Umbilical cord (tissue), 1 donor: ENCODE measurements at regions not wholly inside any gene's neighbourhood (a gene's known extent, or its start where the extent isn't known, plus 50 kb on each side); places are given as distances from the start of the nearest gene placed in this dataset.

Experiments used
- DNase-seq: peaks from one replicate; pipeline ENCODE4 v3.0.0-alpha.2; 2015; ENCODE audit warnings: low spot score

DNA sequence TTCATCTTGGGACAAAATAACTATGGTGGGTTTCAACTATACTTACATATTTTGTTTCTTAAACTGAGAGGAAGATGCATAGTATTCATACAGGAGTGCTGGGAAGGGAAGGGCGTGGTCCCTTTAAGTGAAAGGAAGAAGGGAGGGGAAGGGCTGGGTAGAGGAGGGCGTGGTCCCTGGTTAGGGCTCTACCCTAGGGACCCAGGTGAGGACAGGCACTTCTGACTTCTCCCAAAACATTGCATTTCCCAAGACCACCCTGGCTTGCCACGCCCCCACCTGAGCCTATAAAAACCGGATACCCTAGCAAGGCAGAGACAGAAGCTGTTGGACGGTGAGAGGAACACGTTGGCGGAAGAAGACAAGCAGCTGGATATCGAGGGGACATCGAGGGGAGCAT, 157.6 kb upstream of the PLXNA4 start:
- no peak for DNase-seq

DNA sequence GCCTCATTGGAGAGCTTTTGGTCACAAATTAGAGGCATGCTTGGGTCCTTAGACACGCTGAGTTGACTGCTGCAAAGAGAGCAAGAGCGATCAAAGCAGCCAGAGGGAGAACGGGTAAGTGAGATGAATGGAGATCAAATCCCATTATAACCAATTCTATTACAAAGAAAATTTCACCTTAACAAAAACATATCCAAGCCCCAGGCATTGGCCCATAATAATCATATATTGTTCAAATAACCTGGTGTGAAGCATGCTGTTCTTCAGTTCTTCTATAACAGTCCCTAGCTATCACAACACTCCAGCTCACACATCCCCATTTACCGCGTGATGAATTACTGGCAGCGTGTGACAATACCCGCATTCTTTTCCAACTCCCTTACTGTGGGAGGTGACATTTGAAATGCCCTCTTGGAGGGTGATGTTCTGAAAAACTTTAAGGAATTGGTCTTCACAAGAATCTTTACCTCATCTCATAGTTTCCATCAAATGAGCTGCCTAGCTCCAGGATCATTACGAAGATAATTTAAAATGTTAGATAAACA, 156.1 kb upstream of the PLXNA4 start:
- DNase-seq: no peak

DNA sequence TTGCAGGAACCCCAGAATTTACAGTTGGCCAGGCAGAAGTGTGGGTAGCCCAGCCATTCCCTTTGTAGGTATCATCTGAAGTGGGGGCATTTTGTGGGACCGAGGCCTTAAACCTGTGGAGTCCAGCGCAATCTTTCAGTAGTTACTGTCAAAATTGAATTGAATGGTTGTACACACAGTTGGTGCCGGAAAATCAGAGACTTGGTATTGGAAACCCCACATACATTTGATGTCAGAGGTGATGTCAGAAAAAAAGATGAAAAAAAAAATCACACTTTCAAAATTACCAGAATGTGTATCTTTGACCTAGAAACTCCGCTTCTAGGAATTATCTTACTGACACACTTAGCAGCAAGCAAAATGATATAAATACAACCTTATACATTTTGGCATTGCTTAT, 153.8 kb upstream of the PLXNA4 start:
- no peak for DNase-seq

DNA sequence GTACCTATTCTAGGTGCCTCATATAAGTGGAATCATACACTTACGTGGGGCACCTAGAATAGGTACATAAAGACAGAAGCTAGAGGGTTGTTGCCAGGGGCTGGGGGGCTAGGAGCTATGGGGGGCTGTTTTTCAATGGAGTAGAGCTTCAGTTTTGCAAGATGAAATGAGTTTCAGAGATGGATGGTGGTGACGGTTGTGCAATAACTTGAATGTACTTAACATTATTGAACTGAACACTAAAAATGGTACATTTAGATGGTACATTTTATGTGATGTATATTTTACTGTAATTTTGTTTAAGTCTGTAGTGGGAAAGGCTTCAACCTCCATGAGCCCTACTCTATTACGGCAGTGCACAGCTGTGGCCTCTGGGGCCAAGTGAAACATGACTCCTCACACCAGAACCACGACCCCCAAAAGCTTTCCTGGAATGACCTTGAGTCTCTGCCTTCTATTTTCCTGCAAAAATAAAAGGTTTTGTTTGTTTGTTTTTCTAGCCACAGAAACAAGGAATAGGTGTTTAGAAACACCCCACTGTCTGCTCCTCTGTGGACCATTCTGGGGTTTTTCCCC, 147.3 kb upstream of the PLXNA4 start:
- DNase-seq: no peak

DNA sequence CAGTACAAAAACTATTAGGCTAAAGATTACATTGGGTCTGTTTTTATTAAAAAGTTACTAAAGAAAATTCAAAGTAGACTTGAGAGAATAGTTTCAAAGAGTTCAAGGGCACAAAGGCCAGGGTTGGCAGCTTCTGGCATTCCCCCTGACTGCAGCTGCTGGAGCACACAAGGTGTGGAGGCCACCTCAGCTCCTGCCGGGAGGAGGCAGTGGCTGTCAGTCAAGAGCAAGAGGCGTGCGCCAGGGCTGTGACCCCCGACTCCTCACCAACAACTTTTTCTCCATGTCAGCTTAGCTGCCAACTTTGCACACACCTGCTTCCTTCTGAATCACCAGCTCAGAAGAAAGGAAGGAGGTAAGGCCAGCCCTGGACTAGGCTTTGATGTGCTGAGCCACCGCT, 144.6 kb upstream of the PLXNA4 start:
- no peak for DNase-seq

DNA sequence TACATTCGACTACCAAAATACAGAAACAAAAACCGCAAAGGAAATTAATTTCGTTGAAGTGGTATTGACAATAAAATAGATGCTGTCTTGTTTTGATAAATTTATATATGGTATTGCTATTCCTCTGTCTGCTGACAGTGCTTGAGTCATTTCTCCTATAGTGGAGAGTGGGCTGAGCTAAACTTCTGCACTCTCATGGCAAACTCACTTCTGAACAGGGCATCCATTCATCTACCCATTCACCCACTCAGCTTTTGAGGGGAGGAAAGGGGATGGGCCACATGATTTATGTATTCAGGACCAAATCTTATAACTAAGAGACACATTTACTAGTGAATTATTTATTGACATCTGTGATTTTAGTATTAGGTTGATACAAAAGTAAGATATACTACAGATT, 137.6 kb upstream of the PLXNA4 start:
- no peak for DNase-seq

DNA sequence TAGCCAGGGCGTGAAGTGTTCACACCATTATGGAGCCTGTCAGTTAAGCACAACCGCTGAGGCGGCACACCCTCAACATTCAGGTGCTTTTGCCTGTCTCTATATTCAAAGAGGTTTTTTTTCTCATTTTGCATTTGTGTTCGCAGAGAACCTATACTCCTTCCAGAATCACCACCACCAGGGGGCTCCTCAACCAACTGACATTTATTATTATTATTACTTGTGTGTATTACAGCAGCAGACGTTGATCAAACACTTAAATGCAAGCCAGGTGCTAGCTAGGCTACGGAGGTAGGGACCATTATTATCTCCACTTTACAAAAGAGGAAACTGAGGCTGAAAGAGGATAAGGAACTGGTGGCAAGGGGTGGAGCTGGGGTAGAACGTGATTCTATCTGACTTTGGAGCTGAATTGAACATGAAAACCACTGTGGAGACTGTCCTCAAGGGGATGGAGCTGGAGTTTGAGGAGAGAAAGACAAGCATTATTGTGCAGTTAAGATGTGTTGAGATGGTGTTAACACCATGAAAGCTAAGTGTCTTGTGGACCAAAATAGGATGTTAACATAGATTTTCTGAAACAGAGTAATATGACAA, 133.8 kb upstream of the PLXNA4 start:
- no peak for DNase-seq

DNA sequence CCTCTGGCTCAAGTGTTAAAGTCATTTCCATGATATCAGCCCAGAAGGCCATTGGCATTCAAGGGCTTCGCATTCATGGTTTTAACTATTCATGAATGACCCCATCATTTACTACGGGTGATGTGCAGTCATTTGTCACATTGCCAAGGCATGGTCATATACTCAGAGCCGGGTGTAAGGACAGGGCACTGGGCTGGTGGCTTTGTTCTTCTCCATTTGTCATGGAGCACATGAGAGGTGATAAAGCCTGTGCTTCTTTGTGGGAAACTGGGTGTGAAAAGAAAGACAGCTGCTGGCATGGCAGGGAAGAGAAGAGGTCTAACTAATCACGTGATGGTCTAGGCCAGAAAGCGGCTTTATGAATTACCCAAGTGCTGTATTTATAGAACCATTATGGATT, 132.2 kb upstream of the PLXNA4 start:
- no peak for DNase-seq

DNA sequence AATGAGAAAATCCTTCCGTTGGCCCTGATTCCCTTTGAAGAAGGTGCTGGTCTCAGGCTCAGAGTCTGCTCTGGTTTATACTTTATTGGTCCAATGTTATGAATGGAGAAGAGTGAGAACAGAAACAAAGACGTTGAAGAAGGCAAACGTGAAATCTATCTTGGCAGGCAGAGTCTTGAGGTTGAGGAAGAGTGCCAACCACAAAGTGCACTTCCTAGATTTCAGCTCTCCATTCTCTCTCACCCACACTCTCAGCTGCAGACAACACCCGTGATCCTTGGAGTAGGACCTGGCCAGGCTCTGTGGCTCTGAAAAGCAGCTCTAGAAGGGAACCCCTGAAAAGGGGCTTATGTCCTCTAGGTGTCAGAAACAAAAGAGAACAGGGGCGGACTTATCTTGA, 128.9 kb upstream of the PLXNA4 start:
- DNase-seq: no peak

DNA sequence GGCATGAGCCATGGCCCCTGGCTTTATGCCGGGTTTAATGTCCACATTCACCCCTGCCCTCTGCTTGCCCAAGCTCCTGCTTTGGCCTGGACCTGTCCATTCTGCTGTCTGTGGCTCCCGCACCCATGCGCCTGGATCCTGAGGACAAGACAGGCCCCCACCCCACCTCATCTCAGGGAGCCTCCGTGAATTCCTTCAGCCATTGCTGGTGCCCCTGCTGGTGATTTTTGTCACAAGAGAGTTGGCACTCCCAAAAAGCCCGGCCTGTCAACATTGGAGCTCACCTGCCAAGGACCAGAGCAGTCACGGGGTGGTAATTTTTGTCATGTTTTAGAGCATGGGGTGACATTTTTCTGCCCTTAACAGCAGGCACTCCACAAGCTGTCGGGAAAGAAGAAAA, 127.5 kb upstream of the PLXNA4 start:
- DNase-seq: no peak

DNA sequence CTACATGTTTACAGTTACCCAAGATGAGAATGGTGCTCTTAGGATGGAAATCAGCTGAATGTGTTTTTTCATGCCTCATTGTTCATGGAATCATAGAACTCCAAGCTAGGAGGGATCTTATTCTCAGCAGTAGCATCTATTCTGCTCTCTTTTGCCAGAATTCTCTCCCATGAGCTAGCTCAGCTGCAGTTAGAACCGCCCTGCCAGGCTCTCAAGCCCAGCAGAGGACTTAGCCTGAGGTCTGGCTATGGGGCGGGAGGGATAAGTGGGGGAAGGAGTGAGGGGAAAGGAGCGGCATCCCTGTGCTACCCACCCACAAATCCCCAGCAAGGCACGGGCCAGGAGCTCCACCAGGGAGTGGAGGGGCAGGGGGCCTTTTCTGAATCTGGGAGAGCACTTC, 120.7 kb upstream of the PLXNA4 start:
- DNase-seq: peak; percentile 61

DNA sequence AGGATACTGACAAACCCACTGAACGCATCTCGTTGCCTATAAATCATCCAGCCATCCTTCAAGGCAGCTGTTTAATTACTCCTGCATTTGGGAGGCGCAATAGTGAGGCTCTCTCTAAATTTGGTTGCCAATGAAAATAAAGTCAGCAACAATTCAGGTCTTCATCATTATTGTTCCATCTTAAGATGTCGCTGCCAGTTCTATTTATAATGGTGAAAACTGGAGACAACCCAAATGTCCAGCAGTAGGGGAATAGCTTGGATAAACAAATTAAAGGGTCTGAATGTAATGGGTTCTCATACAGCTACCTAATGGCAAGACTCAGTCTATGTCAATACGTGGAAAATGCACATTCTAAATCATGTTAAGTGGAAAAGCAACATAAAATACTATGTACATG, 120.1 kb upstream of the PLXNA4 start:
- no peak for DNase-seq

DNA sequence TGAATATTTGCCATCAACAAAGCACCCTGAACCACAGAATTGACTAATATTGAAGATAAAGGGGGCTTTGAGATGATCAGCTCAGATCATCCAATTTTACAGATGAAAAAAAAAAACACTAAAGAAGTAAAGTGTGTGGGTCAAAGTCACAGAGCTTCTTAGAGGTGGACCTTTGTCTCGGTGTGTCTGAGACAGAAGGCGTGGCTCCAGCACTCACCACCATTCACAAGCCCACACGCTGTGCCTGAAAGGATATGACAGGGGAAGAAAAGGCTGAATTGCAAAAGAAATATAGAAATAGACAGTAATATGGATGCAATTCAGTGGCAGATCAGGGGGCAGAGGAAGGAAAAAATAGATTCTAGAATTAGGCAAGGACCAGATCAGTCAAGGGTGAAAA, 114.9 kb upstream of the PLXNA4 start:
- no peak for DNase-seq

DNA sequence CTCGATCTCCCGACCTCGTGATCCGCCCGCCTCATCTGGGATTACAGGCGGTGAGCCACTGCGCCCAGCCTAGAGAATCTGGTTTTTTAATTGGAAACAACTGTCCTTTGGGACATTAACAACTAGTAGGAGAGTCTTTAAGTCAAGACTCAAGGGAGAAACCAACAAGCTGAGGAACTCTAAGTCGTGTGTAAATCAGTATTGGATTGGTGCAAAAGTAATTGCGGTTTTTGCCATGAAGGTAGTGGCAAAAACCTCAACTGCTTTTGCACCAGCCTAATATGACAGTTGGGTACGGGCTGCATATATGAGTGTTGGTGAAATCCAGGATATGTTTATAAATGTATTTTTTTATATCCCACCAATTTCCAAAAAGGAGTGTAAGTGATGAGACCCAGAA, 113.9 kb upstream of the PLXNA4 start:
- no peak for DNase-seq

DNA sequence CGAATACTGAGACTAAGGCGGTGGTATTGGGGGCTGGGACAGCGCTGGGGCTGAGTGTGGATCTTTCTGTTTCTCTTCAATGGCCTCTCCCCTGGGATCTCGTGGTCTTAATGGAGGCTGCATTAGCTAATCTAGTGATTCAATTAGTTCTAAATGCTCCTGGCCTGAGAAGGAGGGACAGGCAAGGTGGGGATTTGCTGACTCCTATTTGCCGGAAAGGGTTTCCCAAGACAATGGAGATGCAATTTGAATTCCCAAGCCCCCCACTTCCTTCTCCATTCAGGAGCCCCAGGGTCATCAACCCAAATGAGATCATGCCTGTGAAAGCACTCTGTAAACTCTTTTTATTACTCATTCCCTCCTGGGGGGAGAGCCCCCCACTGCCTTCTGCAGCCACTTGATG, 111.7 kb upstream of the PLXNA4 start:
- no peak for DNase-seq

DNA sequence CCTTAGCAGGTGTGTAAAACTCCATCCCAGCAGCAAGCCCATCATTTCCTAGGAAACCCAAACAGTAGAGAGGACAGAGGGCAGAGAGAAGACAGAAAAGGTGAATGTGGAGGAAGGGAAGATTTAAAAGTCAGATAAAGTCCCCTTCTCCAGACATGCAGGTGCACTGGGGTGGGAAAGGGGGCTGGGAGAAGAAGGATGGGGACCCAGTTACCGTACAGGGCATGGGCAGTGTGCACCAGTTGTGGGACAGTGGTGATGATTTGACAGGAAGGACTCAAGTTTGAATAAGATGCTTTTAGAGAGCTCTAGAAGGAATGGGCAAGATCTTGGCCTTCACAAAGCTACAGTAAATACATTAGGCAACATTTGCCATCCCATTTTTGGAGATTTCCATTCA, 110.7 kb upstream of the PLXNA4 start:
- no peak for DNase-seq

DNA sequence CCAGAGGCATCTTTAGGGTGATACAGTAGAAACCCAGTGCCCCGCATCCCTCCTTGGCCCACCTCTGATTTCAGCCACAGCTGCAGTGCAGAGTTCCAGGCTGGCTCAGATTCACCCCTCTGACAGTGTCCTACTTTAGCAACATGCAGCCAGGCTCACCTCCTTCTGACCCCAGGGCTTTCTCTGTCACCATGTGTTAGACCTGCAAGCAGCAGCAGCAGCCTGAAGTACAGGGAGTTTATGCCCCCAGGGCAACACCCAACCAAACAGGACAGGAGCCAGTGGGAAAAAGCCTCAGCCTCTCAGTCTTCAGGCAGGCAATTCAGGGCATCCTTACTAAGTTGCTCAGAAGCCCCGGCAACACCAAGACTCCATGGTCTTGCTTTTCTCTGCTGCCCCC, 109.0 kb upstream of the PLXNA4 start:
- no peak for DNase-seq

DNA sequence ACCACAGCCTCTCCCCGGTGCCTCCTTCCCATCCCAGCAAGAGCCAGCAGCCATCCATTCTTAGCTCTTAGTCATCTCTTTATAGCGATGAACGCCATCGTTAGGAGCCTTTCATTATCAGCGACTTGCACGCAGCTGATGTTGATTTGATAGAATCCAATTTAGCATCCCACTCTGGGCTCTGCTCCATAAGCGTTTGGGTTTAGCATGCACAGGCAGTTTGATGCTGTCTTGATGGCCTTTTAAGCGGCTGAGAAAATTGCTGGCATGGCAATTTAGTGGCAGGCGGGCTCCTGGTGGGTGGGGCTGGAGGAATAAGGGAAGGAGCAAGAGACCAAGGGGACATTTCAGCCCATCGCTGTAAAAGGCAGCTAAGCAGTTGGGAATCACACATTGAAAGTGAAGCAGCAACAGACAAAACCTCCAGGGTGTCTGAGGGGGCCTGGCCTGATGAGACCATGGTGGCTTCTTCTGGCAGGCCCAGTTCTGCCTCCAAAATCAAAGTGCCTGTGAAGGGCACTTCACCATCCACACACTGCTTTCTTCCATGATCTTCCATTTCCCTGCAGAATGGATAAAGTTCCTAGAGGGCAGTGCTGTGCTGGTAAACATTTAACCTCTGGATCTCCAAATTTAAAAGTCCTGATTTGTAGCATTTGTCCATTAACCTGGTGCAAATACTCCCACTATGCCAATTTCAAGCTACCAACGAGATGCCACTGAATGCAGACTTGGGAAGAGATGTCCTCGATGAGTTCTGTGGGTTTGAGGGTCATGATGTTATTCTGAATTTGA, 107.8 kb upstream of the PLXNA4 start:
- no peak for DNase-seq

DNA sequence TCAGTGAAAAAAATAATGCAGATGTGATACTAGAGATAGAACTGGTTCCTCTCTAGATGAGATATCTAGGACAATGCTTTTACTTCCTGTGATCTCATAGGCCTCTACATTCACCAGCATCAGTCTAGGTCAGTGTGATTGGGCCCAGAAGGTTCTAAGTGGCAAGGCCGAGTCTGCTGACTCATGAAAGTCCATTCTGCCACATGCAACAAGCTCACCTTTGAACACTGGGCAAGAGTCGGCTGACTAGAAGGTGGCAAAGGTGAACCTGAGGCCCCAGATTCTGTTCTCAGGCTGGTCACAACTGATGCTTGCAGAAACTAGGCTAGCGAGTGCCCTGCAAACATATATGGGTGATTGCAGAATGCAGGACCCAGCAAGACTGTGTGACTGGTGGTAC, 105.7 kb upstream of the PLXNA4 start:
- DNase-seq: no peak

DNA sequence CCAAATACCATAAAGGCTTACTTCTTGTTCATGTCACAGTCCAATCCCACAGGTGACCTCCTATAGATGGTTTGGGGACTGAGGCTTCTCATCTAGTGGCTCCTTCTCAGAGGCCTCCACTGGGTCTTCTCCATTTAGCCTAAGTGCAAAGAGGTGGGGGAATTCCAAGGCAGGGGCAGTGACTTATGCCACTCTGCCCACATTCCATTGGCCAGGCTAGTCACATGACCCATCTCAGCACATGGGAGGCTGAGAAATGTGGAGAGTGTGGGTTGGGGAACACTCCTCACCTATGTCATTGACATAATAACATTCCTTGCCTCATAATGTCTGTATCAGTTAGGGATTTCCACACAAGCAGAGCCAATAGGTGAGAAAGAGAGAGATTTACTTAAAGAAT, 104.3 kb upstream of the PLXNA4 start:
- no peak for DNase-seq

DNA sequence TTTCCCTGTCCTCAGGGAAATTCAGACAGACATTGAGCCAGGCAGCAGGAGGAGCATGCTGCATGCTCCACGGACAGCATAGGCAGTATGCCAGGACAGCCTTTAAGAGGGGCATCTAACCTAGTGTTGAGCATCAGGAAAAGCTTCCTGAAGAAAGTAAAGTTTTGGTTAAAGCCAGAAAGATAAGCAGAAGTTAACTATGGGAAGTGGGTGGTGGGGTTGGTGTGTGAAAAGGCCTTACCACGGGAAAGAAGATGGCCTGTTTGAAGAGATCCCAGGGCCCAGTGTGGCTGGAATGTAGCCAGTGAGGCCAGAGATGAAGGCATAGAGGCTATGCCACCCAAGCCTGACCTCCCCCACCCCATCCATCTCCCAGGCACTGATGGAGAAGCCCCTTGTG, 102.4 kb upstream of the PLXNA4 start:
- DNase-seq: no peak

DNA sequence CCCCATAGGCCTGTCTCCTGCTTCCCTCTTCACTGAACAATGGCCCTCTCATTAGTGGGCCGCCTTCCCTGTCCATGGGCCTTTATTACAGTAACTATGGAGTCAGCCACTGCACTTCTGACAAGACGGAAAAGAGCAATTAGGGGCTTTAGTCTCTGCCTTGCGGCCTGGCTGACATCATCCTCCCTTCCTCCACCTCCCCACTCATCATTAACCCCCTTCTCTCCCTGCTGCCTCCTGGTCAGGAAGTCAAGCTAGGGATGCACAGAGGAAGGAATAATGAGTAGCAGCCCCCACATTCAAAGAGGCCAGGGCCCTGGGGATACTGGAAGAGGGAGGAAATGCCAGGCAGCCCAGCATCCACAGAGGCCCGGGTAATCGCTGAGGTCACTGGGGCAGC, 101.6 kb upstream of the PLXNA4 start:
- DNase-seq: no peak
